GM19455 (cell line): ENCODE measurements at regions not wholly inside any gene's neighbourhood (a gene's known extent, or its start where the extent isn't known, plus 50 kb on each side); places are given as distances from the start of the nearest gene placed in this dataset.

Experiments used
- ATAC-seq: cut with Tn5 transposase; IDR thresholded peaks from one replicate; pipeline ENCODE4 v1.9.1; 2021; ENCODE audit not compliant: unreplicated experiment

- no peak for ATAC-seq
These were observed 88.1 kb upstream of the PIEZO2 start for GRCh38 chr18:11237484-11237883.

GRCh38 chr18:11237066-11237465 lies 87.7 kb upstream of the PIEZO2 start:
- ATAC-seq, result no peak

GRCh38 chr18:11224153-11224552 lies 74.8 kb upstream of the PIEZO2 start:
- ATAC-seq, result no peak

- no peak for ATAC-seq
These were observed 70.2 kb upstream of the PIEZO2 start for GRCh38 chr18:11219571-11219970.

- no peak for ATAC-seq
These were observed 65.8 kb upstream of the PIEZO2 start for GRCh38 chr18:11215216-11215615.

GRCh38 chr18:11204020-11204419 lies 54.7 kb upstream of the PIEZO2 start:
- ATAC-seq, result no peak

GRCh38 chr18:11199477-11199876 lies 50.1 kb upstream of the PIEZO2 start:
- ATAC-seq, result no peak
